SK-N-SH treated with all-trans-retinoic acid at 6 μM for 48 hours (cell line): ENCODE measurements at regions not wholly inside any gene's neighbourhood (a gene's known extent, or its start where the extent isn't known, plus 50 kb on each side); places are given as distances from the start of the nearest gene placed in this dataset.

Experiments
- ATAC-seq: fragments of 200-7000 bp; cut with Tn5 transposase; 3 replicates; pipeline ENCODE4 v1.9.1; 2020; ENCODE audit warnings: mild to moderate bottlenecking, moderate library complexity
- ARNTL ChIP-seq: fragments of 450-650 bp; formaldehyde crosslinking; IDR thresholded peaks from 2 replicates; pipeline ENCODE4 v1.5.0; 2020; ENCODE audit warnings: low read depth, mild to moderate bottlenecking, moderate library complexity, borderline replicate concordance
- BACH2 ChIP-seq: fragments of 250-450 bp; sonication (Bioruptor Pico); IDR thresholded peaks from 2 replicates; pipeline ENCODE4 v1.9.0; 2021; ENCODE audit warnings: mild to moderate bottlenecking, borderline replicate concordance
- CSDC2 ChIP-seq: fragments of 250-450 bp; sonication (Bioruptor Pico); IDR thresholded peaks from 2 replicates; pipeline ENCODE4 v1.5.0; 2020; ENCODE audit warnings: mild to moderate bottlenecking, moderate library complexity
- CSRNP3 ChIP-seq: fragments of 250-450 bp; sonication (Bioruptor Pico); IDR thresholded peaks from 2 replicates; pipeline ENCODE4 v1.5.1; 2021; ENCODE audit warnings: mild to moderate bottlenecking, moderate library complexity
- ESRRG ChIP-seq: fragments of 250-450 bp; sonication (Bioruptor Pico); IDR thresholded peaks from 2 replicates; pipeline ENCODE4 v1.6.1; 2021; ENCODE audit warnings: mild to moderate bottlenecking
- GLIS3 ChIP-seq: fragments of 250-450 bp; sonication (Bioruptor Pico); IDR thresholded peaks from 2 replicates; pipeline ENCODE4 v1.5.0; 2020; ENCODE audit warnings: mild to moderate bottlenecking, moderate library complexity
- ISL1 ChIP-seq: fragments of 250-450 bp; sonication (Bioruptor Pico); IDR thresholded peaks from 2 replicates; pipeline ENCODE4 v2.1.2; 2022; ENCODE audit warnings: mild to moderate bottlenecking, moderate library complexity
- OSR1 ChIP-seq: fragments of 250-450 bp; sonication (Bioruptor Pico); IDR thresholded peaks from 2 replicates; pipeline ENCODE4 v1.8.0; 2022; ENCODE audit warnings: moderate library complexity, mild to moderate bottlenecking, inconsistent platforms
- PATZ1 ChIP-seq: fragments of 250-450 bp; sonication (Bioruptor Pico); IDR thresholded peaks from 2 replicates; pipeline ENCODE4 v1.8.0; 2020; ENCODE audit warnings: mild to moderate bottlenecking, moderate library complexity, borderline replicate concordance
- PPARA ChIP-seq: fragments of 250-450 bp; sonication (Bioruptor Pico); IDR thresholded peaks from 2 replicates; pipeline ENCODE4 v1.5.0; 2020; ENCODE audit warnings: mild to moderate bottlenecking, borderline replicate concordance
- RARB ChIP-seq: fragments of 250-450 bp; sonication (Bioruptor Pico); IDR thresholded peaks from 2 replicates; pipeline ENCODE4 v1.8.0; 2021; ENCODE audit warnings: mild to moderate bottlenecking, moderate library complexity
- SNAI2 ChIP-seq: fragments of 250-450 bp; sonication (Bioruptor Pico); IDR thresholded peaks from 2 replicates; pipeline ENCODE4 v1.5.0; 2020; ENCODE audit warnings: mild to moderate bottlenecking, moderate library complexity
- TCF4 ChIP-seq: fragments of 250-450 bp; sonication (Bioruptor Pico); IDR thresholded peaks from 2 replicates; pipeline ENCODE4 v1.8.0; 2021; ENCODE audit warnings: mild to moderate bottlenecking, moderate library complexity, borderline replicate concordance
- TOX ChIP-seq: fragments of 250-450 bp; sonication (Bioruptor Pico); IDR thresholded peaks from 2 replicates; pipeline ENCODE4 v1.8.0; 2021; ENCODE audit warnings: mild to moderate bottlenecking, moderate library complexity, borderline replicate concordance
- TSHZ2 ChIP-seq: fragments of 250-450 bp; sonication (Bioruptor Pico); IDR thresholded peaks from 2 replicates; pipeline ENCODE4 v1.5.0; 2020; ENCODE audit warnings: mild to moderate bottlenecking, moderate library complexity
- ZC3H10 ChIP-seq: fragments of 250-450 bp; sonication (Bioruptor Pico); IDR thresholded peaks from 2 replicates; pipeline ENCODE4 v1.5.1; 2021; ENCODE audit warnings: mild to moderate bottlenecking, moderate library complexity
- ZFP3 ChIP-seq: fragments of 250-450 bp; sonication (Bioruptor Pico); IDR thresholded peaks from 2 replicates; pipeline ENCODE4 v1.5.0; 2020; ENCODE audit warnings: mild to moderate bottlenecking, moderate library complexity
- ZFP30 ChIP-seq: fragments of 450-650 bp; formaldehyde crosslinking; IDR thresholded peaks from 2 replicates; pipeline ENCODE4 v1.5.0; 2022; ENCODE audit warnings: mild to moderate bottlenecking, moderate library complexity
- ZNF8 ChIP-seq: fragments of 450-650 bp; formaldehyde crosslinking; IDR thresholded peaks from 2 replicates; pipeline ENCODE4 v1.5.0; 2020; ENCODE audit warnings: mild to moderate bottlenecking, moderate library complexity
- TF ChIP-seq, protein P1 (sequence below): fragments of 250-450 bp; sonication (Bioruptor Pico); IDR thresholded peaks from 2 replicates; pipeline ENCODE4 v1.5.1; 2020; ENCODE audit warnings: low read depth, mild to moderate bottlenecking, moderate library complexity

DNA sequence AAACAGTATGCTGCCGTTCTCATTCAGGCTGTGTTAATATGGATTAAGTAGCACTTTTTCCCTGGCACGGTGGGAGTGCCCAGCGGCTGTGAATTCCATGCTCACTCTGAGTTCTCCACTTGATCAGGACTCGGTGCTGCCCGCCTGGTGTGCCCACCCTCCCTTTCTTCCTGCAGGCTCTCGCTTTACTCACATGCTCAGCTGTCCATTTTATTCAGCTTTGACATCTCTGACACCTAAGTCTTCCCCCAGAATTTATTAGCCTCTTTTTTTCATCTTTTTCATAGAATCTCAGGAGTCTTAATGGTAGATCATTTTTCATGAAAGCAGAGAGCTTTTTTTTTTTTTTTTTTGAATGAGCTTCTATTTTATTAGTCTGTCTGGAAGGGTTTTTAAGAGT, 626.5 kb downstream of the IRX1 start:
- ATAC-seq: no peak

GRCh38 chr5:4222821-4223220, 627.2 kb downstream of the IRX1 start:
- no peak for ATAC-seq
- TF ChIP-seq ESRRG (no peak), RARB (no peak), TOX (no peak), OSR1 (CRISPR knock-in tag) (no peak), CSDC2 (CRISPR knock-in tag) (no peak), GLIS3 (CRISPR knock-in tag) (no peak), CSRNP3 (CRISPR knock-in tag) (no peak), SNAI2 (CRISPR knock-in tag) (no peak), PATZ1 (CRISPR knock-in tag) (no peak), ZFP30 (no peak), BACH2 (no peak), ZC3H10 (CRISPR knock-in tag) (no peak), PPARA (CRISPR knock-in tag) (no peak), ZFP3 (CRISPR knock-in tag) (no peak), ARNTL (CRISPR knock-in tag) (no peak), ZNF8 (CRISPR knock-in tag) (no peak)
- TF ChIP-seq, protein P1, sequence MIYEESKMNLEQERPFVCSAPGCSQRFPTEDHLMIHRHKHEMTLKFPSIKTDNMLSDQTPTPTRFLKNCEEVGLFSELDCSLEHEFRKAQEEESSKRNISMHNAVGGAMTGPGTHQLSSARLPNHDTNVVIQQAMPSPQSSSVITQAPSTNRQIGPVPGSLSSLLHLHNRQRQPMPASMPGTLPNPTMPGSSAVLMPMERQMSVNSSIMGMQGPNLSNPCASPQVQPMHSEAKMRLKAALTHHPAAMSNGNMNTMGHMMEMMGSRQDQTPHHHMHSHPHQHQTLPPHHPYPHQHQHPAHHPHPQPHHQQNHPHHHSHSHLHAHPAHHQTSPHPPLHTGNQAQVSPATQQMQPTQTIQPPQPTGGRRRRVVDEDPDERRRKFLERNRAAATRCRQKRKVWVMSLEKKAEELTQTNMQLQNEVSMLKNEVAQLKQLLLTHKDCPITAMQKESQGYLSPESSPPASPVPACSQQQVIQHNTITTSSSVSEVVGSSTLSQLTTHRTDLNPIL (CRISPR knock-in tag): no peak

More for the DNA sequence above, 626.5 kb downstream of the IRX1 start:
- TF ChIP-seq ZNF8 (CRISPR knock-in tag) (no peak), SNAI2 (CRISPR knock-in tag) (no peak), PPARA (CRISPR knock-in tag) (no peak), ZFP3 (CRISPR knock-in tag) (no peak), TCF4 (CRISPR knock-in tag) (no peak), ZFP30 (no peak), ZC3H10 (CRISPR knock-in tag) (no peak), RARB (no peak), TOX (no peak), CSRNP3 (CRISPR knock-in tag) (no peak), GLIS3 (CRISPR knock-in tag) (no peak), ARNTL (CRISPR knock-in tag) (no peak), ISL1 (CRISPR knock-in tag) (no peak), PATZ1 (CRISPR knock-in tag) (no peak)
- TF ChIP-seq, protein P1 (CRISPR knock-in tag): no peak

DNA sequence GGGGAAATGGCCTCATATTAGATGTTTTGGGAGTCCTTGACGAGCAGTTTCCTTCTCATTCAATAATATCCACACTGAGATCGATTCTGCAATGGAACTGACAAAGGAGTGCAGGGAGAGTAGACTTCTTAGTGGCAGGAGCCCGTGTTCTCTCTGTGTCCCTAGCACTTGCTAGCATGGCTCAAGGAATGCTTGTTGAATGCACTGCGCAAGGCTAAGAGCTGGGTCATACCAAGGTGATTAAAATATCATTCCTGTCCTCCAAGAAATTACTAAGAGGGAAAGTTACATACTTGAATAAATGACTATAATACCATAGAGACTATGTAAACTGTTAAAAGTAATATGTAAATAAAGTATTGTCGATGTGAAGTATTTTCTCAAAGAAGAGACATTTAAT, 630.1 kb downstream of the IRX1 start:
- no peak for ATAC-seq
- TF ChIP-seq TOX (no peak), RARB (no peak), BACH2 (no peak), TCF4 (CRISPR knock-in tag) (no peak), TSHZ2 (no peak), ZFP30 (no peak), ZNF8 (CRISPR knock-in tag) (no peak), OSR1 (CRISPR knock-in tag) (no peak), PATZ1 (CRISPR knock-in tag) (no peak), ARNTL (CRISPR knock-in tag) (no peak), PPARA (CRISPR knock-in tag) (no peak)
- TF ChIP-seq, protein P1 (CRISPR knock-in tag): no peak
